ENCODE measurements at regions not wholly inside any gene's neighbourhood (a gene's known extent, or its start where the extent isn't known, plus 50 kb on each side); places are given as distances from the start of the nearest gene placed in this dataset.

GRCh38 chr4:111992351-111993168, 152.7 kb upstream of the FAM241A start:
- H3K36me3 ChIP-seq (ENCODE audit: insufficient read depth), result no peaks in the 10 kb centered on the region
- no peak overlapping the region for H2AFZ ChIP-seq (ENCODE audit: low read depth)
- H3K27me3 ChIP-seq (ENCODE audit: insufficient read depth, low read depth), result no peaks in the 10 kb centered on the region
- H3K4me1 ChIP-seq (ENCODE audit: low read depth, poor library complexity, severe bottlenecking), result peaks cover 11% of the 10 kb centered on the region
- TF ChIP-seq CTCF (conservative IDR thresholded peaks at IDR 0.05; ENCODE audit: low read depth, low read length), result no peak
- H3K4me2 ChIP-seq, result no peak overlapping the region
- H3K79me2 ChIP-seq (ENCODE audit: insufficient read depth, low read depth), result no peaks in the 10 kb centered on the region
- no peaks in the 10 kb centered on the region for H4K20me1 ChIP-seq (ENCODE audit: insufficient read depth)
- H3K9ac ChIP-seq, result no peak overlapping the region
- no peak overlapping the region for H3K4me3 ChIP-seq (IDR thresholded peaks at IDR 0.05; ENCODE audit: insufficient read depth, low read depth, low read length)
- no peak overlapping the region for H3K27ac ChIP-seq

GRCh38 chr4:111994392-111994791, 150.9 kb upstream of the FAM241A start:
- no peak overlapping the region for H2AFZ ChIP-seq (ENCODE audit: low read depth)
- H3K27me3 ChIP-seq (ENCODE audit: insufficient read depth, low read depth), result no peaks in the 10 kb centered on the region
- H3K4me1 ChIP-seq (ENCODE audit: low read depth, poor library complexity, severe bottlenecking), result peaks cover 11% of the 10 kb centered on the region
- no peaks in the 10 kb centered on the region for H3K79me2 ChIP-seq (ENCODE audit: insufficient read depth, low read depth)
- H3K4me2 ChIP-seq, result no peak overlapping the region
- H3K36me3 ChIP-seq (ENCODE audit: insufficient read depth), result no peaks in the 10 kb centered on the region
- H3K4me3 ChIP-seq (IDR thresholded peaks at IDR 0.05; ENCODE audit: insufficient read depth, low read depth, low read length), result no peak overlapping the region
- no peak overlapping the region for H3K27ac ChIP-seq
- no peaks in the 10 kb centered on the region for H4K20me1 ChIP-seq (ENCODE audit: insufficient read depth)
- TF ChIP-seq CTCF (conservative IDR thresholded peaks at IDR 0.05; ENCODE audit: low read depth, low read length), result no peak
- H3K9ac ChIP-seq, result no peak overlapping the region

- TF ChIP-seq CTCF (conservative IDR thresholded peaks at IDR 0.05; ENCODE audit: low read depth, low read length), result no peak
- H2AFZ ChIP-seq (ENCODE audit: low read depth), result no peak overlapping the region
- H3K36me3 ChIP-seq (ENCODE audit: insufficient read depth), result no peaks in the 10 kb centered on the region
Observed at GRCh38 chr4:111997785-111998184, 147.5 kb upstream of the FAM241A start.

GRCh38 chr4:111999801-112000200, 145.5 kb upstream of the FAM241A start:
- H3K9ac ChIP-seq, result no peak overlapping the region
- no peak overlapping the region for H3K4me2 ChIP-seq
- no peaks in the 10 kb centered on the region for H3K36me3 ChIP-seq (ENCODE audit: insufficient read depth)
- H3K4me3 ChIP-seq (IDR thresholded peaks at IDR 0.05; ENCODE audit: insufficient read depth, low read depth, low read length), result no peak overlapping the region
- H4K20me1 ChIP-seq (ENCODE audit: insufficient read depth), result no peaks in the 10 kb centered on the region
- H3K4me1 ChIP-seq (ENCODE audit: low read depth, poor library complexity, severe bottlenecking), result no peaks in the 10 kb centered on the region
- no peak for TF ChIP-seq CTCF (conservative IDR thresholded peaks at IDR 0.05; ENCODE audit: low read depth, low read length)
- no peak overlapping the region for H2AFZ ChIP-seq (ENCODE audit: low read depth)
- no peaks in the 10 kb centered on the region for H3K27me3 ChIP-seq (ENCODE audit: insufficient read depth, low read depth)
- no peak overlapping the region for H3K27ac ChIP-seq
- no peaks in the 10 kb centered on the region for H3K79me2 ChIP-seq (ENCODE audit: insufficient read depth, low read depth)

More at GRCh38 chr4:111997785-111998184, 147.5 kb upstream of the FAM241A start:
- Histone ChIP-seq H3K27ac (no peak overlapping the region), H3K79me2 (ENCODE audit: insufficient read depth, low read depth) (no peaks in the 10 kb centered on the region), H3K4me3 (IDR thresholded peaks at IDR 0.05; ENCODE audit: insufficient read depth, low read depth, low read length) (no peak overlapping the region), H3K4me1 (ENCODE audit: low read depth, poor library complexity, severe bottlenecking) (no peaks in the 10 kb centered on the region), H4K20me1 (ENCODE audit: insufficient read depth) (no peaks in the 10 kb centered on the region), H3K27me3 (ENCODE audit: insufficient read depth, low read depth) (no peaks in the 10 kb centered on the region), H3K4me2 (no peak overlapping the region), H3K9ac (no peak overlapping the region)
